Esophagus muscularis mucosa (tissue), 4 donors: ENCODE measurements at regions not wholly inside any gene's neighbourhood (a gene's known extent, or its start where the extent isn't known, plus 50 kb on each side); places are given as distances from the start of the nearest gene placed in this dataset.

ENCODE experiments used
- DNase-seq: peaks from one replicate; pipeline ENCODE4 v3.0.0-alpha.2; 2017; ENCODE audit errors: extremely low spot score
- H3K27ac ChIP-seq, 4 donors: fragments of 200-600 bp; sonication (generic); replicated peaks in 1 of 4; 1 replicate in 3 of 4; 2 replicates in 1 of 4; pipeline ENCODE4 v1.5.1; 2016 to 2019; ENCODE audit warnings: mild to moderate bottlenecking in 1 of 4
- H3K27me3 ChIP-seq, 4 donors: fragments of 200-600 bp; sonication (generic); one replicate each; pipeline versions ENCODE4 v1.5.1 to v1.6.0; 2016 to 2019
- H3K36me3 ChIP-seq, 4 donors: fragments of 200-600 bp; sonication (generic); one replicate each; pipeline ENCODE4 v1.5.1; 2016 to 2019
- H3K4me1 ChIP-seq, 4 donors: fragments of 200-600 bp; sonication (generic); one replicate each; pipeline ENCODE4 v1.5.1; 2016 to 2019
- H3K4me3 ChIP-seq, 4 donors: fragments of 200-600 bp; sonication (generic); 1 replicate in 2 of 4; 2 replicates in 2 of 4; pipeline ENCODE4 v1.5.1; 2016 to 2019; ENCODE audit warnings: mild to moderate bottlenecking in 4 of 4, moderate library complexity in 1 of 4
- H3K9me3 ChIP-seq, 4 donors: fragments of 200-600 bp; sonication (generic); 1 replicate in 3 of 4; 2 replicates in 1 of 4; pipeline ENCODE4 v1.5.1; 2016 to 2019
- EP300 ChIP-seq: sonication (generic); formaldehyde crosslinking; IDR thresholded peaks from one replicate; pipeline ENCODE4 v1.6.1; 2017; ENCODE audit warnings: antibody characterized with exemption
- POLR2A ChIP-seq: fragments of 450-650 bp; IDR thresholded peaks from one replicate; pipeline ENCODE4 v1.6.1; 2017; ENCODE audit warnings: antibody characterized with exemption, moderate library complexity, mild to moderate bottlenecking, low read depth
- POLR2AphosphoS5 ChIP-seq, 2 donors: sonication (generic); formaldehyde crosslinking; IDR thresholded peaks; one replicate each; pipeline ENCODE4 v1.6.1; 2017; ENCODE audit warnings: antibody characterized with exemption in 2 of 2
- WGBS: methylation state at CpG from one replicate; pipeline ENCODE4 v1.1.5; 2018; 5-methylcytosine and 5-hydroxymethylcytosine counted together
- intact Hi-C: fragments of 100-400 bp; cut with DNase I; formaldehyde crosslinking; loops from one replicate; pipeline ENCODE4 v1.15.1; 2023
- TF ChIP-seq, protein P1 (sequence below), 3 experiments: fragments of 200-600 bp in 2 of 3; fragments of 450-650 bp in 1 of 3; sonication (generic) in 2 of 3; IDR thresholded peaks; one replicate each; pipeline ENCODE4 v1.5.1; 2017 to 2019; ENCODE audit warnings: antibody characterized with exemption in 3 of 3, mild to moderate bottlenecking in 2 of 3, moderate library complexity in 1 of 3

GRCh38 chr11:130698174-130698573, 218.1 kb downstream of the SNX19 start:
- H3K27ac ChIP-seq, result no peak overlapping the region
- no peak overlapping the region for H3K4me3 ChIP-seq
- H3K36me3 ChIP-seq, result no peaks in the 10 kb centered on the region
- TF ChIP-seq POLR2A (no peak), EP300 (no peak), POLR2AphosphoS5 (IDR thresholded peaks at IDR 0.05) (no peak)
- TF ChIP-seq, protein P1, sequence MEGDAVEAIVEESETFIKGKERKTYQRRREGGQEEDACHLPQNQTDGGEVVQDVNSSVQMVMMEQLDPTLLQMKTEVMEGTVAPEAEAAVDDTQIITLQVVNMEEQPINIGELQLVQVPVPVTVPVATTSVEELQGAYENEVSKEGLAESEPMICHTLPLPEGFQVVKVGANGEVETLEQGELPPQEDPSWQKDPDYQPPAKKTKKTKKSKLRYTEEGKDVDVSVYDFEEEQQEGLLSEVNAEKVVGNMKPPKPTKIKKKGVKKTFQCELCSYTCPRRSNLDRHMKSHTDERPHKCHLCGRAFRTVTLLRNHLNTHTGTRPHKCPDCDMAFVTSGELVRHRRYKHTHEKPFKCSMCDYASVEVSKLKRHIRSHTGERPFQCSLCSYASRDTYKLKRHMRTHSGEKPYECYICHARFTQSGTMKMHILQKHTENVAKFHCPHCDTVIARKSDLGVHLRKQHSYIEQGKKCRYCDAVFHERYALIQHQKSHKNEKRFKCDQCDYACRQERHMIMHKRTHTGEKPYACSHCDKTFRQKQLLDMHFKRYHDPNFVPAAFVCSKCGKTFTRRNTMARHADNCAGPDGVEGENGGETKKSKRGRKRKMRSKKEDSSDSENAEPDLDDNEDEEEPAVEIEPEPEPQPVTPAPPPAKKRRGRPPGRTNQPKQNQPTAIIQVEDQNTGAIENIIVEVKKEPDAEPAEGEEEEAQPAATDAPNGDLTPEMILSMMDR (IDR thresholded peaks at IDR 0.05), result no peak
- WGBS, result 81% methylated on average over 10 of the region's 10 CpGs
- no peak for DNase-seq
- H3K27me3 ChIP-seq, result no peaks in the 10 kb centered on the region
- H3K4me1 ChIP-seq, result no peaks in the 10 kb centered on the region
- no peaks in the 10 kb centered on the region for H3K9me3 ChIP-seq
- intact Hi-C loops, result no loop called here

GRCh38 chr11:130699561-130699960, 216.7 kb downstream of the SNX19 start:
- H3K27me3 ChIP-seq, result no peaks in the 10 kb centered on the region
- no peak overlapping the region for H3K4me3 ChIP-seq
- no peak overlapping the region for H3K27ac ChIP-seq
- no peak for DNase-seq
- H3K4me1 ChIP-seq, result no peaks in the 10 kb centered on the region
- H3K36me3 ChIP-seq, result no peaks in the 10 kb centered on the region
- no peaks in the 10 kb centered on the region for H3K9me3 ChIP-seq
- intact Hi-C loops, result no loop called here
- TF ChIP-seq POLR2A (no peak), POLR2AphosphoS5 (IDR thresholded peaks at IDR 0.05) (no peak)
- 89% methylated on average over 7 of the region's 7 CpGs for WGBS

DNA sequence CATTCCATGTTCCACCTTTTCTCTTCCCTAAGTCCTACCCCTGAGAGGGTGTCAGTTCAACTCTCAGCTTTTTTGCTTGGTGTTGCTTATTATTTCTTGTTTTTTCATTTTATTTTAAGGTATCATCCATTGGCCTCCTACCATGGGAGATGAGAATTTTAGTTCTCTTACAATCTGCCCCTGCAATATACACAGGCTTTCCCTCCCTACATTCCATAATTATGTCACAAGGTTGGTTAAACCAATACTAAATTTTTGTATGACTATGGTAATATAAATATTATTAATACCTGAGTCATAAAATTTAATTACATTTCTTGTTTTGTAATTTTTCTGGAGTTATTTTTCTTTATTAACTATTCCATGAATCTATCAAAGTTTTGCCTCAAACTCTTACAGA, 216.2 kb downstream of the SNX19 start:
- Histone ChIP-seq H3K4me1 (peaks cover 0 to under 1% (median under 1%) of the 10 kb centered on the region in 4 donors), H3K4me3 (no peak overlapping the region), H3K9me3 (no peaks in the 10 kb centered on the region), H3K27ac (no peak overlapping the region), H3K27me3 (no peaks in the 10 kb centered on the region), H3K36me3 (no peaks in the 10 kb centered on the region)
- TF ChIP-seq EP300 (no peak), POLR2A (no peak), POLR2AphosphoS5 (IDR thresholded peaks at IDR 0.05) (no peak)
- TF ChIP-seq, protein P1 (IDR thresholded peaks at IDR 0.05), result no peak
- intact Hi-C loops, result no loop called here
- no peak for DNase-seq

DNA sequence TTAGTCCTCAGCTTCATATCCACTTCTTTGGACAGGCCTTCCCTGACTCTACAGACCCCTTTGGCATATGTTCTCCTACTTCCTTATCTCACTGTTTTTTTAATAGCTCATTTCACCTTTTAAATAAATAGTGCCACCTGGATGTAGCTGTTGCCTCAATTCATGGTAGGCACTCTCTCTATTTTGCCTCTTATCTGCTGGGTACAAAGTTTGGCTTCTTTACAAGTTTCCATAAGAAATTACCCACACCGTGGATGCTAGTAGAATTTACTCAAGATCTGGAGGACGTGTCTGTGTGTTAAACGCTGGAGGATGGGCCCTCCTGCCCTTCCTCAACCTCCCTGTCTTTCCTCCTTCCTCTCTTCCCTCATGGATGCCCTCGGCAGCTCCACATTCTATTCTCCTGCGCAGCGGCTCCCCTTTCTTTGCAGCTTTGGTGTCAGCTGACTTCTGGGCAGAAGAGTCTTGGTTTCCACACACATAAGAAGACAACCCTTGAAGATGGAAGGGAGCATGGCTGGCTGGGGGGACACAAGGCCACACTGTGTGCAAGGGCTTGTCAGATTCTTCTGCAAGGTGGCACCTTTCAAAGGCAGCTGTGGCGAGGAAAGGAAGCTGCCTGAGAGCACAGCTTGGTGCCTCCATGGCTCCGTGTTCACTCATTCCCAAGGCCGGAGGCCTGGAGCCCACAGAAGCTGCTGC, 212.6 kb downstream of the SNX19 start:
- no peak overlapping the region for H3K27ac ChIP-seq
- WGBS, result 93% methylated on average over 8 of the region's 9 CpGs
- peaks cover 0 to 14% (median 12%) of the 10 kb centered on the region in 4 donors for H3K4me1 ChIP-seq
- H3K36me3 ChIP-seq, result no peaks in the 10 kb centered on the region
- TF ChIP-seq POLR2AphosphoS5 (IDR thresholded peaks at IDR 0.05) (no peak), EP300 (no peak), POLR2A (no peak)
- TF ChIP-seq, protein P1 (IDR thresholded peaks at IDR 0.05), result no peak
- DNase-seq, result peak; percentile 64
- H3K9me3 ChIP-seq, result no peaks in the 10 kb centered on the region
- H3K27me3 ChIP-seq, result no peaks in the 10 kb centered on the region
- intact Hi-C loops, result no loop called here
- H3K4me3 ChIP-seq, result no peak overlapping the region

GRCh38 chr11:130705670-130706421, 210.4 kb downstream of the SNX19 start:
- no peaks in the 10 kb centered on the region for H3K9me3 ChIP-seq
- peak; percentile 60 for DNase-seq
- no peak overlapping the region for H3K27ac ChIP-seq
- WGBS, result 67% methylated on average over 5 of the region's 5 CpGs
- intact Hi-C loops, result no loop called here
- TF ChIP-seq EP300 (no peak), POLR2A (no peak), POLR2AphosphoS5 (IDR thresholded peaks at IDR 0.05) (no peak)
- no peak overlapping the region for H3K4me3 ChIP-seq
- peaks cover 0 to 14% (median 12%) of the 10 kb centered on the region in 4 donors for H3K4me1 ChIP-seq
- no peaks in the 10 kb centered on the region for H3K36me3 ChIP-seq
- H3K27me3 ChIP-seq, result no peaks in the 10 kb centered on the region
